RCC 7860 (cell line): ENCODE measurements at regions not wholly inside any gene's neighbourhood (a gene's known extent, or its start where the extent isn't known, plus 50 kb on each side); places are given as distances from the start of the nearest gene placed in this dataset.

ENCODE experiments used
- DNase-seq: peaks from one replicate; pipeline ENCODE4 v3.0.0-alpha.2; 2015; ENCODE audit warnings: low spot score
- FAIRE-seq: peaks from 2 replicates; lab custom pipeline; 2012; peaks lifted over from hg19 to GRCh38; lab: Jason Lieb, UNC

DNA sequence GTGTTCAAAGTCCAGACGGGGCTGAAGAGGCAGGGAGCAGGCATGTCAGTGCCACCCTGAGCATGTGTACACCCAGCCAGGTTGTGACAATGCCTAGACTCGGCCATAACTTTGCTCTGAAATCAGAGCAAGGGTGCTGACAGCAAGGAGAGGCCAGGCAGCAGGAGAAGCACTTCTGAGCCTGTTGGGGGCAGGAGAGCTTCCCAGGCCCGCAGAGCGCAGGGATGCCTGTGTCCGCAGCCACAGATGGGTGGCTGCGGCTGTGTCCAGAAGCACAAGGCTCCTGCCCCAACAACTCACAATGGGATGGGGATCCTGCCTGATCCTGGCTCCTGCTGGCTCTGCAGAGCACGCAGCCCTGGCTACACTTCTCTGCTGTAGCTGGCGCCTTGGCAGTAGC lies 373.9 kb downstream of the CHSY3 start:
- FAIRE-seq: no peak

DNA sequence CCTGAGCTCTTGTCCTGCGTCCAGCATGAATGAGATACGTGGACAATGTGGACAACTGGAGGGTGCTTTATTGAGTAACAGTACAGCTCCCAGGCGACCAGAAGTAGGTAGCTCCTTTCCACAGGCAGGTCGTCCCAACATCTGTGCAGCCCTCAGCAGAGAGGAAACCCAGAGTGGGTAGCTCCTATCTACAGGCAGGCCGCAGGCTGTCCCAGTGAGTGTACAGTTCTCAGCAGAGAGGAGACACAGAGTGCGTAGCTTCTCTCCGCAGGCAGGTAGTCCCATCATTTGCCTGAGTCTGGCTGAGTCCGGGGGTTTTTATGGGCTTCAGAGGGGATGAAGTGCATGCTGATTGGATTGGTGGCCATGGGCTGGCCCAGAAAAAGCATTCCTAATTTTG lies 373.3 kb downstream of the CHSY3 start:
- DNase-seq (no peak), FAIRE-seq (no peak)

More for the DNA sequence above, 373.9 kb downstream of the CHSY3 start:
- DNase-seq: no peak

DNA sequence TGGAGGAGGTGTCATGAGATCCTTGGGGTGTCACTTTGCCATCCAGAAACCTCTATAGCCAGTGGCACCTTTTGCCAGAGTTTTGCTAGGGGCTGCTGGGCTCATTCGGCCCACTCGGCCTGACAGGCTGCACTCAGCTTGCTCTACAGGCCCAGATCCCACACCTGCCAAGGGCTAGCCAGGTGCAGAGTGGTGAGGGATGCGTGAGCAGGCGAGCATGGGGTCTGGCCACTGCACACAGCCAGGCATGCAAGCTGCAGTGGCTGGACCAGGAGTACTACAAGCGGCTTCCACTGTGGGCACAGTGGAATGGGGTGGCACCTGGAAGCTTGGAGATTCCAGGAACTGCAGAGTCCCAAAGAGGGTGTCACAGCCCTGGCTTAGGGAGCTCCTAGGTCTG lies 372.7 kb downstream of the CHSY3 start:
- no peak for DNase-seq
- no peak for FAIRE-seq

DNA sequence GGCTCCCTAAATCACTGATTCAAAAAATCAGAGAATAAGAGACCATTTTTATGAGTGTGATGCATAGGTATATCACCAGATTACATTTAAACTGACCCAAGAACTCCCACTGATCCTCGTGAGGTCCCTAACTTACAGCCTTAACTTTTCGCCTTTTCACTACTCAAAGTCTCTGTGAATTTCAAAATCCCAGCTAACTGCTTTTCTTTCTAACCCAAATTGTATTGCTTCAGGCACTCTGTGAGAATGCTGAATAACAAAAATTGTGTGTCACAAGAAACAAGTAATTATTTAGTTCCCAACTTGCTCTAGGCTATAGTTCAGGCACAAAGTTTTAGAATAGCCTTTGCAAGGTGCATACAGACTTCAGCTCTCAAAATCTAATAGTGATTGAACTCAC lies 368.6 kb downstream of the CHSY3 start:
- FAIRE-seq (no peak), DNase-seq (no peak)

DNA sequence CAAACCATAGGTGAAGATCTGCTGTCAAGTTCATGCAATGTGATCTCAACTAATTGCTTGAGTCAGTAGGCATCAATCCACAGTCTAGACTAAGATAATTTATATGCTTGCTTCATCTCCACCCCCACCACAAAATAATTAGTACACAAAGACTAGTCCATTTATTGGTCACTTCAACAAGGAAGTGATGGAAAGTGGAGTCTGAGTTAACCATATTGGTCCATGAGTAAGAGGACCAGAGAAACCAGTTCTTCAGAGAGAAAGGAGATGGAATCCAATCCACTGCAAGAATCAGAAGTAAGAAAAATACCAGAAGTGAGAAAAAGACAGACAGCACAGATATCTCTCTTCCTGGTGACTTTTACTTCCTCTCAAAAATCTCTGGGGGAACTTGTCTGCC lies 366.5 kb downstream of the CHSY3 start:
- no peak for FAIRE-seq
- no peak for DNase-seq

DNA sequence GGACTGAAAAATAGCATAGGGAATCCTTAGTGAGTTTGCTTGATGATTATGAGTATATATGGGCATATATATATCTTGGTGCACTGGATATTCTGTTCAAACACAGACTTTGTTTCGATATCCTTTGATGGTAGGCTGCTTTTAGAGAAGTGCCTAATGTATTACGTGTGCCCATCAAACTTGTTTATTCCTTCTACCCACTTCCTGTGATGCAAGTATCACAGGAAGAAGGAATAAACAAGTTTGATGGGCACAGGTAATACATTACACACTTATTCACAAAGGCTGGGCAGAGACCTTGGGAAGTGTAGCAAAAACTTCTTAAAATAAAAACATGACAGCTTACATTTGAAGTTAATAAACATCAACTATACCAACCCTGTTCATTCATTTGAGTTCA lies 364.2 kb downstream of the CHSY3 start:
- FAIRE-seq: no peak
- no peak for DNase-seq

DNA sequence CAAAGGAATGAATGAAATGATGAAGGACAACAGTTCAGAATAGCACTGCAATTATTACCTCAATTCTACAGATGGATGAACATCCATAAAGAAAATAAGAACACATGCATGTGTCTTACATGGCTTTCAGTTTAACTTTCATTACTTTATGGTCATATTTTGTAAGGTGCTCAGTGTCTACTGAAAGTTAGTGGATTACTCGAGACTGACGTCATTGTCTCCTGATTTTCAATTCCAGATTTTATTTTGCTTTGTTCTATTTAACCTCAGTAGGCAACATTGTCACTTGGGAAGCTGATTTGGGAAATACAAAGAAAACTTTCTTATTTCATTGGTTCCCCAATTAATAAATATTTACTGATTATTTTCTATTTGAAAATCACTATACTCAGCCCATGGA lies 363.7 kb downstream of the CHSY3 start:
- DNase-seq (no peak), FAIRE-seq (no peak)

DNA sequence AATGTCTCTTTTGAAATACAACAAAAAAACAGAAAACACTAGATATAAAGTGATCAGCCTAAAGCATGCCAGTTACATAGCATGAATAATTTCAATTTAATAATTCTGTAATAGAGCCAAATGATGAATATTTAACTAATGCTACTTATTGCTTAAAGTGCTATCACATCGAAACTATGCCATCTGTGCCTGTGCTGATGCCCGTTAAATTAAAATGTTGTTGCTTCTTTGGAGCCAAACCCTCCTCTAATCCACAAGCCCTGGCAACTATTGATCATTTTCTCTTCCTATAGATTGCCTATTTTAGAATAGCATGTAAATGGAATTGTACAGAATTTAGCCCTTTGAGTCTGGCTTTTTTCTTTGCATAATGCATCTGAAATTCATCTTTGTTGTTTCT lies 356.2 kb downstream of the CHSY3 start:
- no peak for DNase-seq

DNA sequence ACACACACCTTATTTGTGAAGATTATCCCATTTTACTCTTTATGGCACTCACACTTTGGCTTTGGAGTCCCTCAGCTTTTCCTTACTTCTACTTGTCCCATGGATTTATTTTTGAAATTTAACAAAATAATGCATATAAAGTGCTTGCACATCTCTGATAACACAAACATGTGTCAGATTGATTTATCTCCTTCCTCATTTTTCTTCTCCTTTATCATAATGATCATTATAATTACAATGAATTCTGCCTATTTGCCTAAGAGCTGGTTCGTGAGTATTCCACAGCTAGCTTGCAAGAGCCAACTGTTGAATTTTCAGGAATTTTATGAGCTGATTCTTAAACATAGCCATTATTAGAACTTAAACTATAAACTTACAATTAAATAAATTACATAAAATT lies 347.7 kb downstream of the CHSY3 start:
- FAIRE-seq (no peak), DNase-seq (no peak)

More for the DNA sequence above, 356.2 kb downstream of the CHSY3 start:
- FAIRE-seq: no peak

DNA sequence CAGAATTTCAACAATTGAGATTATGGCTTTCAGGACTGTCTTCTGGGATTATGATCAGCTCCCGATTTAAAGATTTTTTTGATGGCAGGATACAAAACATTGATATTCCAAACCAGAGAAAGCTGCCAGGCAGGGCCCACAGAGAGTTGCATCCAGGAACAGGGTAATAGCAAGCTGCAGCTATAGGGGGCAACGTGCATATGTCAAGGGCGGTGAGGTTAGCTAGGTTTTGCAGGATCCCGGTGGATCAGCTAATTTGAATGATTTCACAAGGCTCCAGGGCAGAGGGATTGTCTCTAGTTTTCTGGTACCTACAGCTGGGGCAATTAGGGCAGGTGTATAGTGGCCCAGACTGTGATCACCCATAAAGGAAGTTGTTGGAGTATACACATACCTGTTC lies 339.4 kb downstream of the CHSY3 start:
- no peak for DNase-seq
- no peak for FAIRE-seq

DNA sequence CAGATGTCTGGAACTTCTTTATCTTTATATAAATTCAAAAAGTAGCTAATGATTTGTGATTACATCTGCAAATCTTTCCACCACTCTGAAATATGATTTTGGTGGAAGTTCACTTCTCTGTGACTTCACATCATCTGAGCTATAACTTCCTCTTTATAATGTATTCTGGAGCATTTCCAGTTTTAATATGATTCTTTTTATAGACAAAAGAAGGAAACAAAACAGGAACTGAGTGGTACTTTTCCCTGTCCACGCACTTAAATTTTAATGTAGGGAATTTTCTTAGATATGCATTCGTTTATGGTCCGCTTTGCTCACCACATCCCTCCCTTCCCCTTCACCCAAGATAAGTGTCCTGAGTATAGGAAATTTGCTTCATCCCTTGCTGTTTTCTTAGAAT lies 333.5 kb downstream of the CHSY3 start:
- no peak for DNase-seq
- no peak for FAIRE-seq
